Fibroblast of lung (primary cell): ENCODE measurements at regions not wholly inside any gene's neighbourhood (a gene's known extent, or its start where the extent isn't known, plus 50 kb on each side); places are given as distances from the start of the nearest gene placed in this dataset.

Experiments
- EZH2 ChIP-seq: IDR thresholded peaks from 2 replicates; pipeline ENCODE4 v1.5.1; 2012; ENCODE audit warnings: low read length, control low read depth, mild to moderate bottlenecking; ENCODE audit errors: missing control alignments
- TF ChIP-seq, protein P1 (sequence below), 2 donors: IDR thresholded peaks in 1 of 2; conservative IDR thresholded peaks in 1 of 2; 1 replicate in 1 of 2; 2 replicates in 1 of 2; pipeline ENCODE4 v1.5.1; 2011 to 2012; ENCODE audit warnings: low read length in 2 of 2, control low read depth in 1 of 2, inconsistent platforms in 1 of 2, low read depth in 1 of 2, mild to moderate bottlenecking in 1 of 2

DNA sequence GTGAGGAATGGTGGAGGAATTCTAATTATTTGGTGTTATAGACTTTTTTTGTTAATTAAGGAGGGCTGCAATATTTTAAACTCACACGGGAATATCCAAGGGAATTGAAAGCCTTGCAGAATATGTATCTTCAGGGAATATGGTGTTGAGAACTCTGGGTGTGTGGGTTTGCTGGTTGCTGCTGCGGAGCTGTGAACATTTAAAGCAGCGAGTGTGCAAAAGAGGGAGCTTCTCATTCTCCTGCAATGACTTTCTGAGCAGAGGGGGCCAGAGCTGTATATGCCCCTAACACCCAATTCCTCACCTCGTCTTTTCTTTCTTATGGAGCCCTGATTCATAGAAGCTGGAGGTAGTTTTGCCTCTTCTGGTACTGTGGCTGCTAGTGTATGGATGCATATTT, 217.7 kb downstream of the HIPK3 start:
- TF ChIP-seq, protein P1, sequence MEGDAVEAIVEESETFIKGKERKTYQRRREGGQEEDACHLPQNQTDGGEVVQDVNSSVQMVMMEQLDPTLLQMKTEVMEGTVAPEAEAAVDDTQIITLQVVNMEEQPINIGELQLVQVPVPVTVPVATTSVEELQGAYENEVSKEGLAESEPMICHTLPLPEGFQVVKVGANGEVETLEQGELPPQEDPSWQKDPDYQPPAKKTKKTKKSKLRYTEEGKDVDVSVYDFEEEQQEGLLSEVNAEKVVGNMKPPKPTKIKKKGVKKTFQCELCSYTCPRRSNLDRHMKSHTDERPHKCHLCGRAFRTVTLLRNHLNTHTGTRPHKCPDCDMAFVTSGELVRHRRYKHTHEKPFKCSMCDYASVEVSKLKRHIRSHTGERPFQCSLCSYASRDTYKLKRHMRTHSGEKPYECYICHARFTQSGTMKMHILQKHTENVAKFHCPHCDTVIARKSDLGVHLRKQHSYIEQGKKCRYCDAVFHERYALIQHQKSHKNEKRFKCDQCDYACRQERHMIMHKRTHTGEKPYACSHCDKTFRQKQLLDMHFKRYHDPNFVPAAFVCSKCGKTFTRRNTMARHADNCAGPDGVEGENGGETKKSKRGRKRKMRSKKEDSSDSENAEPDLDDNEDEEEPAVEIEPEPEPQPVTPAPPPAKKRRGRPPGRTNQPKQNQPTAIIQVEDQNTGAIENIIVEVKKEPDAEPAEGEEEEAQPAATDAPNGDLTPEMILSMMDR (conservative IDR thresholded peaks at IDR 0.05 in 1 of 2, IDR thresholded peaks at IDR 0.05 in 1 of 2; ENCODE audit: low read depth in 1 of 2, low read length in 2 of 2): no peak
- TF ChIP-seq EZH2: no peak
